Erythroblast (primary cell): ENCODE measurements at regions not wholly inside any gene's neighbourhood (a gene's known extent, or its start where the extent isn't known, plus 50 kb on each side); places are given as distances from the start of the nearest gene placed in this dataset.

Experiments
- GATA1 ChIP-seq: IDR thresholded peaks from 2 replicates; pipeline ENCODE4 v1.6.1; 2011; ENCODE audit warnings: low read depth, mild to moderate bottlenecking, control low read depth, low read length, moderate library complexity
- POLR2A ChIP-seq: IDR thresholded peaks from 2 replicates; pipeline ENCODE4 v1.6.1; 2011; ENCODE audit warnings: mild to moderate bottlenecking, low read length

- TF ChIP-seq POLR2A, result no peak
- no peak for TF ChIP-seq GATA1
Observed at GRCh38 chr3:10713656-10714055, 102.4 kb upstream of the SLC6A11 start.
